ENCODE measurements at regions not wholly inside any gene's neighbourhood (a gene's known extent, or its start where the extent isn't known, plus 50 kb on each side); places are given as distances from the start of the nearest gene placed in this dataset.

DNA sequence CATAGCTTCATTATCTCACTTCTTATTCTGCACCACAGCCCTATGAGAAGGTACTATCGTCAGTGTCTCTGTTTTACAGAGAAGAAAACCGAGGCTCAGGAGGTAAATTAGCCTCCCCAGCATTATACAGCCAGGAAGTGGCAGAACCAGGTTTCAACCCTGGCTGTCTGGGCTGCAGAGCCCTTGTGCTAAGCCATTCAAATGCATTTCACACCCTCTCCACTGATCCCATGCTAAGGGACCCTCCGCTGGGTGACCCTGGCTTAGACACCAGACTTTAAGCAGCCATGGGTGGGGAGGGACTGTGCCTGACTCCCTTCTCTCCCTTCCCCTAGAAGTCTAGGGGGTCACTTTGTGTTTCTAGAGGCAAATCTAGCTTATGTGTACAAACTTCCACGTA, 87.5 kb downstream of the RRAGC start:
- TF ChIP-seq POLR2AphosphoS5 (IDR thresholded peaks at IDR 0.05; ENCODE audit: low read depth) (no peak), CTCF (IDR thresholded peaks at IDR 0.05; ENCODE audit: insufficient read depth, low read length) (no peak), GABPA (IDR thresholded peaks at IDR 0.05; ENCODE audit: low read depth) (no peak), SPI1 (IDR thresholded peaks at IDR 0.05; ENCODE audit: borderline replicate concordance, low read depth) (no peak)
- TF ChIP-seq, protein P1, sequence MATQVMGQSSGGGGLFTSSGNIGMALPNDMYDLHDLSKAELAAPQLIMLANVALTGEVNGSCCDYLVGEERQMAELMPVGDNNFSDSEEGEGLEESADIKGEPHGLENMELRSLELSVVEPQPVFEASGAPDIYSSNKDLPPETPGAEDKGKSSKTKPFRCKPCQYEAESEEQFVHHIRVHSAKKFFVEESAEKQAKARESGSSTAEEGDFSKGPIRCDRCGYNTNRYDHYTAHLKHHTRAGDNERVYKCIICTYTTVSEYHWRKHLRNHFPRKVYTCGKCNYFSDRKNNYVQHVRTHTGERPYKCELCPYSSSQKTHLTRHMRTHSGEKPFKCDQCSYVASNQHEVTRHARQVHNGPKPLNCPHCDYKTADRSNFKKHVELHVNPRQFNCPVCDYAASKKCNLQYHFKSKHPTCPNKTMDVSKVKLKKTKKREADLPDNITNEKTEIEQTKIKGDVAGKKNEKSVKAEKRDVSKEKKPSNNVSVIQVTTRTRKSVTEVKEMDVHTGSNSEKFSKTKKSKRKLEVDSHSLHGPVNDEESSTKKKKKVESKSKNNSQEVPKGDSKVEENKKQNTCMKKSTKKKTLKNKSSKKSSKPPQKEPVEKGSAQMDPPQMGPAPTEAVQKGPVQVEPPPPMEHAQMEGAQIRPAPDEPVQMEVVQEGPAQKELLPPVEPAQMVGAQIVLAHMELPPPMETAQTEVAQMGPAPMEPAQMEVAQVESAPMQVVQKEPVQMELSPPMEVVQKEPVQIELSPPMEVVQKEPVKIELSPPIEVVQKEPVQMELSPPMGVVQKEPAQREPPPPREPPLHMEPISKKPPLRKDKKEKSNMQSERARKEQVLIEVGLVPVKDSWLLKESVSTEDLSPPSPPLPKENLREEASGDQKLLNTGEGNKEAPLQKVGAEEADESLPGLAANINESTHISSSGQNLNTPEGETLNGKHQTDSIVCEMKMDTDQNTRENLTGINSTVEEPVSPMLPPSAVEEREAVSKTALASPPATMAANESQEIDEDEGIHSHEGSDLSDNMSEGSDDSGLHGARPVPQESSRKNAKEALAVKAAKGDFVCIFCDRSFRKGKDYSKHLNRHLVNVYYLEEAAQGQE (IDR thresholded peaks at IDR 0.05; ENCODE audit: insufficient replicate concordance, low read depth) = no peak

All from HL-60 (cell line).